ENCODE measurements at regions not wholly inside any gene's neighbourhood (a gene's known extent, or its start where the extent isn't known, plus 50 kb on each side); places are given as distances from the start of the nearest gene placed in this dataset.

DNA sequence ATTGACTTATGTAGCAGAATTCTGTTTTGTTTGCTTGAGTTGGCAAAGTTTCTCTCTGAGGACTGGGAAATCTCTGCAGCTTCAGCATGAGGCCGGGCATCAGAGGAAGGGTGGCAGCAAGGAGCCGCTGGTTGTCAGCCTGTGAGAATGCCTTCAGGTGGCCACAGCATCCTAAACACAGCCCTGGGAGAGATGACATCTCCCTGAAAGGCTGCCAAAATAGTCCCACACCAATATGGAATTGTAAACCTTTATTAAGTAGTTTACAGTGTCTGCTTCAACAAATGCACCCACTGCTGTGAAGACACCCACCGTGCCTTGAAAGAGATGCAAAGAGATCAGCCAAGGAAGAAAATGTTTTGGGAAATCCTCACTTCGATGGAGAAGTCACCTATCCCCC lies 609.7 kb upstream of the ARRDC4 start:
- no peak for DNase-seq (ENCODE audit: low spot score)
- in situ Hi-C loops (cut with MboI; ENCODE audit: low sequenced_read_pairs, unreplicated experiment): no loop called here
- TF ChIP-seq, protein P1, sequence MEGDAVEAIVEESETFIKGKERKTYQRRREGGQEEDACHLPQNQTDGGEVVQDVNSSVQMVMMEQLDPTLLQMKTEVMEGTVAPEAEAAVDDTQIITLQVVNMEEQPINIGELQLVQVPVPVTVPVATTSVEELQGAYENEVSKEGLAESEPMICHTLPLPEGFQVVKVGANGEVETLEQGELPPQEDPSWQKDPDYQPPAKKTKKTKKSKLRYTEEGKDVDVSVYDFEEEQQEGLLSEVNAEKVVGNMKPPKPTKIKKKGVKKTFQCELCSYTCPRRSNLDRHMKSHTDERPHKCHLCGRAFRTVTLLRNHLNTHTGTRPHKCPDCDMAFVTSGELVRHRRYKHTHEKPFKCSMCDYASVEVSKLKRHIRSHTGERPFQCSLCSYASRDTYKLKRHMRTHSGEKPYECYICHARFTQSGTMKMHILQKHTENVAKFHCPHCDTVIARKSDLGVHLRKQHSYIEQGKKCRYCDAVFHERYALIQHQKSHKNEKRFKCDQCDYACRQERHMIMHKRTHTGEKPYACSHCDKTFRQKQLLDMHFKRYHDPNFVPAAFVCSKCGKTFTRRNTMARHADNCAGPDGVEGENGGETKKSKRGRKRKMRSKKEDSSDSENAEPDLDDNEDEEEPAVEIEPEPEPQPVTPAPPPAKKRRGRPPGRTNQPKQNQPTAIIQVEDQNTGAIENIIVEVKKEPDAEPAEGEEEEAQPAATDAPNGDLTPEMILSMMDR (IDR thresholded peaks at IDR 0.05; ENCODE audit: borderline replicate concordance, control extremely low read depth, extremely low read depth, insufficient read depth, missing control alignments): no peak

DNA sequence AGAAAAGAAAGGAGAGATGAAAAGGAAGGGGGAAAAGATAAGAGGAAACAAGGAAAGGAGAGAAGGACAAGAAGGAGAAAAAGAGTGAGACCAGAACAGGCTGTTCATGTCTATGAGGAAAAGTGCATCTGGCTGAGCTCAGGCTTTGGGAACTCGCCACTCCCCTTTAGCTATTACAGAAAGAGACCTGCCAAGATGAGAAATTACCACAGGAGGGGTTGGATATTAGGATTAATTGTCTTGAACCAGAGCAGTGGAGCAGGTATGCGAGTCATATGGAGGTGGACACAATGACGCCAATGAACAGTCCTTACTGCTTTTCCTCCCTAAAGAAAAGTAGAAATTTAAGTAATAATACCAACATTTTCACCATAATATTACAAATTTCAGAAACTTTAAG lies 577.0 kb upstream of the ARRDC4 start:
- TF ChIP-seq, protein P1 (IDR thresholded peaks at IDR 0.05; ENCODE audit: borderline replicate concordance, control extremely low read depth, extremely low read depth, insufficient read depth, missing control alignments): no peak
- in situ Hi-C loops (cut with MboI; ENCODE audit: low sequenced_read_pairs, unreplicated experiment): no loop called here
- no peak for DNase-seq (ENCODE audit: low spot score)

DNA sequence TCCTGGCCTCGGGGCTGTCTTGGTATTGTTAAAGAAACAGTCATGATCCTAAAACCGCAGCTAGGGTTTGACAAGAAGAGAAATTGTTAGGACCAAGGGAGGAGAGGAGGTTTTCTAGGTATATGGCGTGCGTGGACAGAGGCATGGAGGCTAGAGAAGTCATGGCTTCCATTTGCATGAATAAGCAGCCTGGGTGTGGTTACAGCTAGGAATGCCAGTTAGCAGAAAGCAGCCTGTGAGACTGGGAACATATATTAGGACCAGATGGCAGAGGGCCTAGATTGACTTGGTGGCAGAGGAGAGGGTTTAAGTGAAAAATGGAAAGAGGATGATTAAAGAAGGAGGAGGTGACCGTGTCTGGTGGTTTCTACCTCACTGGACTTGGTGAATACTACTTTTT lies 573.6 kb upstream of the ARRDC4 start:
- no peak for DNase-seq (ENCODE audit: low spot score)
- in situ Hi-C loops (cut with MboI; ENCODE audit: low sequenced_read_pairs, unreplicated experiment): no loop called here
- TF ChIP-seq, protein P1 (IDR thresholded peaks at IDR 0.05; ENCODE audit: borderline replicate concordance, control extremely low read depth, extremely low read depth, insufficient read depth, missing control alignments): no peak

DNA sequence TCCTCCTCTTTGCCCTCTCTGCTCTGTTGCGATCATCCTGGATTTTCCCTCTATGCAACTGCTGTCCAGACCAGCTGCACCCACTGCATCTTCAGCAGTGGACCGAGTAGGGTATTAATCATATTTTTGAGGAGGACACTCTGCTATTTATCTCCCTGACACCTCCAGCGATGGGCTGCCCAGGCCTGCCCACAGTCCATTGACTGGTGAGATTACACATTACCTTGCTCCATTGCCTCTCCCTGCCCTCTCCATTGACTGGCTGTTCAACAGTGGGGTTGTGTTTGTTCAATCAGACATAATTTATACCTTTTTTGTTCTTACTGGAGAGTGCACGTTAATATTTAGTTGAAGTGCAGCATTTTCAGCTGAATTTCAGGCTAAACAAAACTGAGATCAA lies 559.3 kb upstream of the ARRDC4 start:
- in situ Hi-C loops (cut with MboI; ENCODE audit: low sequenced_read_pairs, unreplicated experiment): no loop called here
- DNase-seq (ENCODE audit: low spot score): no peak
- TF ChIP-seq, protein P1 (IDR thresholded peaks at IDR 0.05; ENCODE audit: borderline replicate concordance, control extremely low read depth, extremely low read depth, insufficient read depth, missing control alignments): no peak

- in situ Hi-C loops (cut with MboI; ENCODE audit: low sequenced_read_pairs, unreplicated experiment): no loop called here
- DNase-seq (ENCODE audit: low spot score): no peak
- TF ChIP-seq, protein P1 (IDR thresholded peaks at IDR 0.05; ENCODE audit: borderline replicate concordance, control extremely low read depth, extremely low read depth, insufficient read depth, missing control alignments): no peak
Measured at GRCh38 chr15:97401970-97402369, 558.5 kb upstream of the ARRDC4 start.

DNA sequence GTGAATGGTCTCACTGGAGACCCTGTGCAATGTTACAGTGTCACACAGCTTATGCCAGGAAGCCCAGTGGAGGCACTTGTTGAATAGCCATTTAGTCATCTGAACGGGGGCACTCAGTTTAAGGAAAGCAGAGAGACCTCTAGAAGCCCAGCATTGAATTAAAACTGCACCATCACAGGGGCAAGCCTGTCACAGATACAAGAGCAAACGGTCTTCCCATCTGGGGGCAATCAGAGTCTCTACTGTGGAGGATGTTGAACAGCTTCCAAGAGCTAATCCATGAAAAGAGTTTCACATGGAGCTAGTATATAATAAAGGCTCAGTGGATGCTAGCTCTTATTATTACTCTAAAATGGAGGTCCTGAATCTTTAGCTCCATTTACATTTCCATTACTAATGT lies 553.7 kb upstream of the ARRDC4 start:
- DNase-seq (ENCODE audit: low spot score): no peak
- TF ChIP-seq, protein P1 (IDR thresholded peaks at IDR 0.05; ENCODE audit: borderline replicate concordance, control extremely low read depth, extremely low read depth, insufficient read depth, missing control alignments): no peak
- in situ Hi-C loops (cut with MboI; ENCODE audit: low sequenced_read_pairs, unreplicated experiment): no loop called here

Data from GM13976 (cell line).